Neuronal stem cell (in vitro differentiated cells): ENCODE measurements at regions not wholly inside any gene's neighbourhood (a gene's known extent, or its start where the extent isn't known, plus 50 kb on each side); places are given as distances from the start of the nearest gene placed in this dataset.
A peak's percentile ranks its signal among the peaks of the same experiment; 100 is the strongest.

Experiments
- DNase-seq: peaks from one replicate; pipeline ENCODE4 v3.0.0-alpha.2; 2013; ENCODE audit warnings: low spot score
- H2AFZ ChIP-seq: one replicate; pipeline ENCODE4 v1.6.1; 2013; ENCODE audit warnings: mild to moderate bottlenecking, low read length, inconsistent platforms
- H2AK5ac ChIP-seq: 2 replicates; pipeline ENCODE4 v1.6.1; 2013; ENCODE audit warnings: low read depth, mild to moderate bottlenecking, inconsistent platforms, low read length, moderate library complexity, mixed read lengths
- H2BK120ac ChIP-seq: 2 replicates; pipeline ENCODE4 v1.6.1; 2013; ENCODE audit warnings: low read depth, mild to moderate bottlenecking, inconsistent platforms, low read length, moderate library complexity, mixed read lengths
- H2BK12ac ChIP-seq: one replicate; pipeline ENCODE4 v1.6.1; 2013; ENCODE audit warnings: low read length, inconsistent platforms
- H2BK15ac ChIP-seq: 2 replicates; pipeline ENCODE4 v1.6.1; 2013; ENCODE audit warnings: mild to moderate bottlenecking, low read length, inconsistent platforms, mixed read lengths
- H2BK5ac ChIP-seq: one replicate; pipeline ENCODE4 v1.6.1; 2013; ENCODE audit warnings: inconsistent platforms, mild to moderate bottlenecking, low read length, moderate library complexity
- H3K14ac ChIP-seq: one replicate; pipeline ENCODE4 v1.6.1; 2013; ENCODE audit warnings: low read length, inconsistent platforms
- H3K18ac ChIP-seq: 2 replicates; pipeline ENCODE4 v1.6.1; 2013; ENCODE audit warnings: low read length, inconsistent platforms
- H3K23ac ChIP-seq: 2 replicates; pipeline ENCODE4 v1.6.1; 2013; ENCODE audit warnings: low read depth, mild to moderate bottlenecking, mixed read lengths, low read length, inconsistent platforms; ENCODE audit not compliant: poor library complexity
- H3K27ac ChIP-seq: replicated peaks from 3 replicates; pipeline ENCODE4 v1.5.1; 2013; ENCODE audit warnings: low read length, inconsistent platforms
- H3K27me3 ChIP-seq, 3 experiments: 2 replicates each; pipeline ENCODE4 v1.6.1; 2013; ENCODE audit warnings: low read length in 3 of 3, mild to moderate bottlenecking in 2 of 3, inconsistent platforms in 1 of 3, low read depth in 1 of 3, mixed read lengths in 1 of 3, moderate library complexity in 1 of 3; ENCODE audit not compliant: control insufficient read depth in 3 of 3, insufficient read depth in 3 of 3
- H3K36me3 ChIP-seq, 2 donors: replicated peaks in 1 of 2; 2 replicates each; pipeline ENCODE4 v1.6.1; 2013; ENCODE audit warnings: low read length in 2 of 2; ENCODE audit not compliant: control insufficient read depth in 2 of 2, insufficient read depth in 2 of 2
- H3K4ac ChIP-seq: 2 replicates; pipeline ENCODE4 v1.6.1; 2013; ENCODE audit warnings: inconsistent platforms, mild to moderate bottlenecking, low read length, moderate library complexity
- H3K4me1 ChIP-seq, 2 donors: 1 replicate in 1 of 2; 2 replicates in 1 of 2; pipeline ENCODE4 v1.6.1; 2013; ENCODE audit warnings: low read length in 2 of 2, low read depth in 1 of 2; ENCODE audit not compliant: control insufficient read depth in 2 of 2, insufficient read depth in 1 of 2
- H3K4me2 ChIP-seq: one replicate; pipeline ENCODE4 v1.6.1; 2013; ENCODE audit warnings: mild to moderate bottlenecking, low read length, inconsistent platforms; ENCODE audit not compliant: insufficient read depth, poor library complexity, severe bottlenecking
- H3K4me3 ChIP-seq, 2 donors: 2 replicates each; pipeline ENCODE4 v1.5.1; 2013; ENCODE audit warnings: low read length in 2 of 2, mild to moderate bottlenecking in 2 of 2, inconsistent platforms in 1 of 2, moderate library complexity in 1 of 2
- H3K79me1 ChIP-seq: one replicate; pipeline ENCODE4 v1.6.1; 2013; ENCODE audit warnings: low read depth, mild to moderate bottlenecking, inconsistent platforms, low read length, moderate library complexity
- H3K9ac ChIP-seq: one replicate; pipeline ENCODE4 v1.6.1; 2013; ENCODE audit warnings: mild to moderate bottlenecking, low read depth, low read length, inconsistent platforms; ENCODE audit not compliant: poor library complexity
- H3K9me3 ChIP-seq, 2 donors: replicated peaks in 1 of 2; 2 replicates each; pipeline versions ENCODE3 to v1.6.1; 2013; ENCODE audit warnings: low read length in 2 of 2, mild to moderate bottlenecking in 2 of 2, inconsistent platforms in 1 of 2, low read depth in 1 of 2, mixed read lengths in 1 of 2, moderate library complexity in 1 of 2; ENCODE audit not compliant: control insufficient read depth in 2 of 2, insufficient read depth in 1 of 2
- H4K8ac ChIP-seq: one replicate; pipeline ENCODE4 v1.6.1; 2013; ENCODE audit warnings: low read depth, mild to moderate bottlenecking, inconsistent platforms, low read length, moderate library complexity
- H4K91ac ChIP-seq: one replicate; pipeline ENCODE4 v1.6.1; 2013; ENCODE audit warnings: low read length, low read depth, mild to moderate bottlenecking, inconsistent platforms; ENCODE audit not compliant: poor library complexity
- WGBS, 2 donors: extraction: QIAGEN DNeasy Blood & Tissue Kit; methylation state at CpG; one replicate each; pipeline ENCODE4 v1.1.7; 2013; ENCODE audit warnings: missing lambda C conversion rate in 2 of 2, mixed read lengths in 1 of 2; ENCODE audit not compliant: insufficient read length in 2 of 2, insufficient replicate concordance in 1 of 2; ENCODE audit errors: extremely low coverage in 2 of 2; 5-methylcytosine and 5-hydroxymethylcytosine counted together

GRCh38 chr2:113831161-113831560 lies 58.7 kb upstream of the ACTR3 start:
- no peak overlapping the region for H2BK120ac ChIP-seq
- H4K91ac ChIP-seq, result no peak overlapping the region
- no peak overlapping the region for H2AK5ac ChIP-seq
- H2BK15ac ChIP-seq, result no peak overlapping the region
- H4K8ac ChIP-seq, result no peak overlapping the region
- no peaks in the 10 kb centered on the region for H3K36me3 ChIP-seq
- no peaks in the 10 kb centered on the region for H3K9me3 ChIP-seq
- DNase-seq, result no peak
- no peak overlapping the region for H3K4me3 ChIP-seq
- peaks cover 2 to 4% of the 10 kb centered on the region in 2 donors for H3K4me1 ChIP-seq
- no peak overlapping the region for H3K4ac ChIP-seq
- H3K9ac ChIP-seq, result no peak overlapping the region
- WGBS, 2 donors, result no CpG with 5 or more reads among the region's 6 CpGs
- no peak overlapping the region for H2BK12ac ChIP-seq
- H2BK5ac ChIP-seq, result no peak overlapping the region
- H2AFZ ChIP-seq, result peak overlapping the region; percentile 62
- H3K18ac ChIP-seq, result no peak overlapping the region
- no peak overlapping the region for H3K23ac ChIP-seq
- H3K27ac ChIP-seq, result no peak overlapping the region
- H3K27me3 ChIP-seq, result no peaks in the 10 kb centered on the region
- H3K79me1 ChIP-seq, result no peaks in the 10 kb centered on the region
- no peak overlapping the region for H3K4me2 ChIP-seq
- no peak overlapping the region for H3K14ac ChIP-seq

DNA sequence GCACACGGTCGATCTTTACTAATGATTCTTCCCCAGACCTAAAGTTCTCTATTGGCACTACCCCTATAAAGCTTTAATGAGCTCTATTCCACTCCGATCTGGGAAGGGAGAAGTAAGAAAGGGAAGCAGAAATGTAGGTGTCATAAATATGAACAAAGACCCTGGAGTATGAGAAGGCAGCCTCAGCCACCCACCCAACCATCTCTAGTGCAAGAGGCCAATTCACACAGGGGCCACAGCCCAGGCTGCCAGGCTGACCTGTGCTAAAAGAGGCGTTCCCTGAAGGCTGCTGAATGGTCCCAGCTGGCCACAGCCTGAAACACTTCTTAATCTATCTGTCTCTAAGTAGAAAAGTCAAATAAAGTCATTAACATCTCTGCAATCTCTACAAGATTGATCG lies 60.1 kb upstream of the ACTR3 start:
- no peaks in the 10 kb centered on the region for H3K9me3 ChIP-seq
- no peak overlapping the region for H3K18ac ChIP-seq
- DNase-seq, result no peak
- H3K27me3 ChIP-seq, result no peaks in the 10 kb centered on the region
- no peak overlapping the region for H2BK120ac ChIP-seq
- no peak overlapping the region for H4K8ac ChIP-seq
- no peak overlapping the region for H2BK12ac ChIP-seq
- H3K4me1 ChIP-seq, result peaks cover 2 to 4% of the 10 kb centered on the region in 2 donors
- H2AK5ac ChIP-seq, result no peak overlapping the region
- no peaks in the 10 kb centered on the region for H3K36me3 ChIP-seq
- H3K79me1 ChIP-seq, result no peaks in the 10 kb centered on the region
- H3K4me2 ChIP-seq, result no peak overlapping the region
- no peak overlapping the region for H3K27ac ChIP-seq
- H3K23ac ChIP-seq, result no peak overlapping the region
- no peak overlapping the region for H2AFZ ChIP-seq
- H2BK15ac ChIP-seq, result no peak overlapping the region
- WGBS, 2 donors, result no CpG with 5 or more reads among the region's 5 CpGs
- no peak overlapping the region for H3K14ac ChIP-seq
- H3K4ac ChIP-seq, result no peak overlapping the region
- H3K4me3 ChIP-seq, result no peak overlapping the region
- H3K9ac ChIP-seq, result no peak overlapping the region
- no peak overlapping the region for H4K91ac ChIP-seq
- no peak overlapping the region for H2BK5ac ChIP-seq

GRCh38 chr2:113829270-113829669 lies 60.6 kb upstream of the ACTR3 start:
- no peak overlapping the region for H3K23ac ChIP-seq
- H3K4me1 ChIP-seq, result peaks cover 2 to 4% of the 10 kb centered on the region in 2 donors
- no peak overlapping the region for H3K18ac ChIP-seq
- H3K9ac ChIP-seq, result no peak overlapping the region
- H2AK5ac ChIP-seq, result no peak overlapping the region
- no peaks in the 10 kb centered on the region for H3K9me3 ChIP-seq
- H3K79me1 ChIP-seq, result no peaks in the 10 kb centered on the region
- H2BK12ac ChIP-seq, result no peak overlapping the region
- no peak overlapping the region for H4K8ac ChIP-seq
- no peak overlapping the region for H2BK120ac ChIP-seq
- H4K91ac ChIP-seq, result no peak overlapping the region
- H3K36me3 ChIP-seq, result no peaks in the 10 kb centered on the region
- no peak for DNase-seq
- WGBS, 2 donors, result no CpG with 5 or more reads among the region's 2 CpGs
- no peak overlapping the region for H3K14ac ChIP-seq
- H3K4me2 ChIP-seq, result no peak overlapping the region
- H3K27me3 ChIP-seq, result no peaks in the 10 kb centered on the region
- H2AFZ ChIP-seq, result no peak overlapping the region
- H2BK5ac ChIP-seq, result no peak overlapping the region
- H3K4me3 ChIP-seq, result no peak overlapping the region
- H3K27ac ChIP-seq, result no peak overlapping the region
- no peak overlapping the region for H2BK15ac ChIP-seq
- H3K4ac ChIP-seq, result no peak overlapping the region

GRCh38 chr2:113828049-113828742 lies 61.7 kb upstream of the ACTR3 start:
- H3K4me3 ChIP-seq, result no peak overlapping the region
- H2AK5ac ChIP-seq, result no peak overlapping the region
- no peak overlapping the region for H3K9ac ChIP-seq
- DNase-seq, result no peak
- no peak overlapping the region for H3K18ac ChIP-seq
- no peak overlapping the region for H4K91ac ChIP-seq
- peaks cover 2 to 4% of the 10 kb centered on the region in 2 donors for H3K4me1 ChIP-seq
- no peak overlapping the region for H3K14ac ChIP-seq
- no peak overlapping the region for H2BK12ac ChIP-seq
- no peaks in the 10 kb centered on the region for H3K27me3 ChIP-seq
- H4K8ac ChIP-seq, result no peak overlapping the region
- no peak overlapping the region for H3K4me2 ChIP-seq
- H2BK120ac ChIP-seq, result no peak overlapping the region
- H3K79me1 ChIP-seq, result no peaks in the 10 kb centered on the region
- H2BK15ac ChIP-seq, result no peak overlapping the region
- H2AFZ ChIP-seq, result no peak overlapping the region
- H3K4ac ChIP-seq, result no peak overlapping the region
- H3K36me3 ChIP-seq, result no peaks in the 10 kb centered on the region
- H2BK5ac ChIP-seq, result no peak overlapping the region
- H3K23ac ChIP-seq, result no peak overlapping the region
- no CpG with 5 or more reads among the region's 2 CpGs for WGBS, 2 donors
- H3K9me3 ChIP-seq, result no peaks in the 10 kb centered on the region
- H3K27ac ChIP-seq, result no peak overlapping the region
